ENCODE measurements at regions not wholly inside any gene's neighbourhood (a gene's known extent, or its start where the extent isn't known, plus 50 kb on each side); places are given as distances from the start of the nearest gene placed in this dataset.

- TF ChIP-seq POLR2A (IDR thresholded peaks at IDR 0.05; ENCODE audit: low read depth, low read length) (no peak), TAF1 (IDR thresholded peaks at IDR 0.05; ENCODE audit: low read depth, low read length) (no peak), POLR2AphosphoS5 (IDR thresholded peaks at IDR 0.05; ENCODE audit: low read depth, low read length) (no peak), SPI1 (IDR thresholded peaks at IDR 0.05; ENCODE audit: low read depth, low read length) (no peak)
Observed at GRCh38 chr10:33498391-33498891, 164.0 kb upstream of the NRP1 start.

All from GM12891 (cell line).